Prostate gland (tissue), 2 donors: ENCODE measurements at regions not wholly inside any gene's neighbourhood (a gene's known extent, or its start where the extent isn't known, plus 50 kb on each side); places are given as distances from the start of the nearest gene placed in this dataset.
"Not testable (repeated sequence)": the region's sequence is repeated elsewhere in the genome, so short reads cannot be mapped to it uniquely, and the experiment has no call there.

Experiments
- DNase-seq: peaks from one replicate; pipeline ENCODE4 v3.0.0-alpha.2; 2019; ENCODE audit warnings: low spot score
- H3K27ac ChIP-seq, 2 donors: fragments of 200-600 bp; sonication (generic); 2 replicates each; pipeline ENCODE4 v1.5.1; 2017 to 2019
- H3K27me3 ChIP-seq: fragments of 200-600 bp; sonication (generic); replicated peaks from 2 replicates; pipeline ENCODE4 v1.5.1; 2019; ENCODE audit not compliant: insufficient read depth
- H3K36me3 ChIP-seq, 2 donors: fragments of 200-600 bp; sonication (generic); 1 replicate in 1 of 2; 2 replicates in 1 of 2; pipeline versions ENCODE4 v1.5.1 to v1.8.1; 2017 to 2019
- H3K4me1 ChIP-seq: fragments of 200-600 bp; sonication (generic); replicated peaks from 2 replicates; pipeline ENCODE4 v1.5.1; 2019
- H3K4me3 ChIP-seq, 2 donors: fragments of 200-600 bp; sonication (generic); 2 replicates each; pipeline ENCODE4 v1.5.1; 2017 to 2019
- H3K9me3 ChIP-seq: fragments of 200-600 bp; sonication (generic); 2 replicates; pipeline ENCODE4 v1.5.1; 2017
- CTCF ChIP-seq, 4 experiments: fragments of 200-600 bp in 2 of 4; fragments of 450-650 bp in 2 of 4; sonication (generic) in 2 of 4; IDR thresholded peaks; 1 replicate in 3 of 4; 2 replicates in 1 of 4; pipeline ENCODE4 v1.5.1; 2016 to 2019; ENCODE audit warnings: antibody characterized with exemption in 4 of 4, mild to moderate bottlenecking in 2 of 4, moderate library complexity in 2 of 4
- POLR2A ChIP-seq: fragments of 450-650 bp; IDR thresholded peaks from one replicate; pipeline ENCODE4 v1.6.1; 2016; ENCODE audit warnings: antibody characterized with exemption, mild to moderate bottlenecking
- POLR2AphosphoS5 ChIP-seq: sonication (generic); formaldehyde crosslinking; IDR thresholded peaks from one replicate; pipeline ENCODE4 v1.6.1; 2017; ENCODE audit warnings: antibody characterized with exemption
- WGBS: methylation state at CpG from one replicate; pipeline ENCODE4 v1.1.5; 2018; 5-methylcytosine and 5-hydroxymethylcytosine counted together
- intact Hi-C: fragments of 100-400 bp; cut with DNase I; formaldehyde crosslinking; loops from one replicate; pipeline ENCODE4 v1.14.2; 2022

GRCh38 chr6:84579404-84579803, 185.0 kb downstream of the TBX18 start:
- no peak for DNase-seq
- no peak for TF ChIP-seq POLR2AphosphoS5
- no peak for TF ChIP-seq CTCF (IDR thresholded peaks at IDR 0.05)
- no peak for TF ChIP-seq POLR2A
- no peak overlapping the region for H3K4me3 ChIP-seq
- intact Hi-C loops, result no loop called here
- no peaks in the 10 kb centered on the region for H3K9me3 ChIP-seq
- no peaks in the 10 kb centered on the region for H3K36me3 ChIP-seq
- no peaks in the 10 kb centered on the region for H3K27me3 ChIP-seq
- 0% methylated on average over 1 of the region's 1 CpG for WGBS
- H3K4me1 ChIP-seq, result no peaks in the 10 kb centered on the region
- no peak overlapping the region for H3K27ac ChIP-seq

- H3K27ac ChIP-seq, result no peak overlapping the region
- intact Hi-C loops, result no loop called here
- no peak for DNase-seq
- H3K36me3 ChIP-seq, result no peaks in the 10 kb centered on the region
- H3K4me3 ChIP-seq, result no peak overlapping the region
- no peaks in the 10 kb centered on the region for H3K9me3 ChIP-seq
- H3K4me1 ChIP-seq, result no peaks in the 10 kb centered on the region
- no peak for TF ChIP-seq POLR2AphosphoS5
- no peak for TF ChIP-seq CTCF (IDR thresholded peaks at IDR 0.05)
- no peak for TF ChIP-seq POLR2A
- no peaks in the 10 kb centered on the region for H3K27me3 ChIP-seq
Observed at GRCh38 chr6:84576029-84576428, 188.4 kb downstream of the TBX18 start.

DNA sequence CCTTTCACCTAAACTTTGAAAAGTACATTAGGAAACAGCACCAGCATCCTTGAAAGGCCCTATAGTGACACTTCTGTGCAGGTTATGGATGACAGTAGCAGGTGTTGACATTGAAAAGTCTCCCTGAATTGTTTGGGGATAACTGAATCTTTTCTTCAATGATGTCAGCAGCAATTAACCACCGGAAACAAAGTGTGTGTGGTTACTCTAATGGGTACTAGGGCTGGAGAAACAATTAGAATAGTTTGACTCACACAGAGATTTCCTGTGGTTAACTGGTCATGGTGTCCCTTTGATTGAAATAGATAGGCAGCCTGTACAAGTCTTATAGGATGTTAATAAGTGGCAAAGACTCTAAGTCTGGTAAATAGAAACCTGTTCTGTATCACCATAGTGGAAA, 189.1 kb downstream of the TBX18 start:
- TF ChIP-seq POLR2AphosphoS5 (no peak), POLR2A (no peak), CTCF (IDR thresholded peaks at IDR 0.05) (no peak)

DNA sequence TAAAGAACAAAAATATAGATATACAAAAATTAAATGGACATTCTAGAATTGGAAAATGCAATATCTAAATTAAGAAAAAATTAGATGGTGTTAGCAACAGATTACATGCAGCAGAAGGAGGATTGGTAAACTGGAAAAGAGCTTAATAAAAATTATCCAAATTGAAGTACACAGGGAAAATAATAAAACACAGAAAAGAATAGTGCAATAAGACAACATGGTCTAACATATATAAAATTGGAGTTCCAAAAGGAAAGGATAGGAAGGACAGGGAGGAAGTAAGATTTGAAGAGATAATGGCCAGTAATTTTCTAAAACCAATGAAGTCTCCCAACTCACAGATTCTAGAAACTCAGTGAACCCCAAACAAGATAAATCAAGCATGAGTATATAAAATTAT, 194.5 kb downstream of the TBX18 start:
- Histone ChIP-seq H3K9me3 (no peaks in the 10 kb centered on the region), H3K36me3 (no peaks in the 10 kb centered on the region), H3K27ac (no peak overlapping the region), H3K4me3 (no peak overlapping the region), H3K4me1 (no peaks in the 10 kb centered on the region), H3K27me3 (no peaks in the 10 kb centered on the region)
- no peak for DNase-seq
- intact Hi-C loops, result no loop called here
- TF ChIP-seq POLR2A, result no peak
- TF ChIP-seq POLR2AphosphoS5, result no peak
- no peak for TF ChIP-seq CTCF (IDR thresholded peaks at IDR 0.05)

More for the DNA sequence above, 189.1 kb downstream of the TBX18 start:
- H3K4me1 ChIP-seq, result no peaks in the 10 kb centered on the region
- no peaks in the 10 kb centered on the region for H3K36me3 ChIP-seq
- DNase-seq, result no peak
- H3K4me3 ChIP-seq, result no peak overlapping the region
- no peak overlapping the region for H3K27ac ChIP-seq
- no peaks in the 10 kb centered on the region for H3K27me3 ChIP-seq
- H3K9me3 ChIP-seq, result no peaks in the 10 kb centered on the region
- 57% methylated on average over 1 of the region's 1 CpG for WGBS
- intact Hi-C loops, result no loop called here

GRCh38 chr6:84568971-84569370, 195.4 kb downstream of the TBX18 start:
- TF ChIP-seq POLR2A (no peak), CTCF (IDR thresholded peaks at IDR 0.05) (no peak), POLR2AphosphoS5 (no peak)
- intact Hi-C loops, result no loop called here
- H3K4me1 ChIP-seq, result no peaks in the 10 kb centered on the region

DNA sequence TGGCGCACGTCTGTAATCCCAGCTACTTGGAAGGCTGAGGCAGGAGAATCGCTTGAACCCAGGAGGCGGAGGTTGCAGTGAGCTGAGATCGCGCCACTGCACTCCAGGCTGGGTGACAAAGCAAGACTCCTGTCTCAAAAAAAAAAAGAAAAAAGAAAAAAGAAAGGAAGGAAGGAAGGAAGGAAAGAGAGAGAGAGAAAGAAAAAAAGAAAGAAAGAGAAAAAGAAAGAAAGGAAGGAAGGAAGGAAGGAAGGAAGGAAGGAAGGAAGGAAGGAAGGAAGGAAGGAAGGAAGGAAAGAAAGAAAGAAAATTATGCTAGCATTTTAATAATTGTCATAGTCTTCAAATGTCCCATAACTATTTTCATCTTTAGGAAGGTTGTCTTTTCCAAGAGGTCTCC, 198.7 kb downstream of the TBX18 start:
- intact Hi-C loops, H3K36me3 ChIP-seq, DNase-seq, H3K27ac ChIP-seq, H3K4me3 ChIP-seq, H3K9me3 ChIP-seq, H3K4me1 ChIP-seq, H3K27me3 ChIP-seq: not testable (repeated sequence)
- WGBS, result 95% methylated on average over 6 of the region's 6 CpGs

More at GRCh38 chr6:84568971-84569370, 195.4 kb downstream of the TBX18 start:
- Histone ChIP-seq H3K27me3 (no peaks in the 10 kb centered on the region), H3K36me3 (no peaks in the 10 kb centered on the region), H3K4me3 (no peak overlapping the region), H3K27ac (no peak overlapping the region), H3K9me3 (no peaks in the 10 kb centered on the region)
- no peak for DNase-seq
